Thyroid gland (tissue), 4 donors: ENCODE measurements at regions not wholly inside any gene's neighbourhood (a gene's known extent, or its start where the extent isn't known, plus 50 kb on each side); places are given as distances from the start of the nearest gene placed in this dataset.

ENCODE experiments used
- CTCF ChIP-seq, 6 experiments: fragments of 200-600 bp in 3 of 6; fragments of 450-650 bp in 3 of 6; sonication (generic) in 3 of 6; IDR thresholded peaks; one replicate each; pipeline ENCODE4 v1.5.1; 2016 to 2019; ENCODE audit warnings: antibody characterized with exemption in 6 of 6, mild to moderate bottlenecking in 2 of 6, inconsistent platforms in 1 of 6, moderate library complexity in 1 of 6
- POLR2A ChIP-seq, 2 donors: fragments of 450-650 bp; IDR thresholded peaks; one replicate each; pipeline ENCODE4 v1.6.1; 2017; ENCODE audit warnings: antibody characterized with exemption in 2 of 2, mild to moderate bottlenecking in 2 of 2, moderate library complexity in 1 of 2

GRCh38 chr6:15715851-15716250 lies 53.0 kb upstream of the DTNBP1 start:
- TF ChIP-seq CTCF (IDR thresholded peaks at IDR 0.05) (no peak), POLR2A (IDR thresholded peaks at IDR 0.05) (no peak)
